IMR-90 (cell line): ENCODE measurements at regions not wholly inside any gene's neighbourhood (a gene's known extent, or its start where the extent isn't known, plus 50 kb on each side); places are given as distances from the start of the nearest gene placed in this dataset.

Source experiments
- ATAC-seq: fragments of 200-7000 bp; cut with Tn5 transposase; 2 replicates; pipeline ENCODE4 v1.9.1; 2020; ENCODE audit warnings: low read depth, mild to moderate bottlenecking, moderate library complexity
- BruUV-seq: library from RNA; stranded (reverse); fragments of 400-500 nt; replicated peaks from 2 replicates; lab custom pipeline; 2021; lab: Mats Ljungman, UMichigan
- CTCF ChIA-PET: fragments of 300-600 bp; formaldehyde crosslinking; extraction: SDS; loops from one replicate; lab custom pipeline; 2021; ENCODE audit warnings: antibody characterized with exemption; lab: Yijun Ruan, JAX
- POLR2A ChIA-PET: fragments of 300-600 bp; sonication (Branson Sonifier 250); formaldehyde crosslinking; loops from one replicate; lab custom pipeline; 2022; ENCODE audit warnings: antibody characterized with exemption; ENCODE audit not compliant: unreplicated experiment; lab: Charles Lee
- DNase-seq: peaks from one replicate; pipeline ENCODE4 v3.0.0; 2013
- H2AFZ ChIP-seq: replicated peaks from 2 replicates; pipeline ENCODE3; 2013; ENCODE audit warnings: low read length, mild to moderate bottlenecking; ENCODE audit not compliant: poor library complexity
- H2AK5ac ChIP-seq: 2 replicates; pipeline ENCODE4 v1.6.1; 2013; ENCODE audit warnings: low read depth, low read length, inconsistent platforms
- H2AK9ac ChIP-seq: replicated peaks from 2 replicates; pipeline ENCODE3; 2013; ENCODE audit warnings: mild to moderate bottlenecking, low read depth, low read length, moderate library complexity; ENCODE audit not compliant: poor library complexity
- H2BK120ac ChIP-seq: 2 replicates; pipeline ENCODE4 v1.6.1; 2013; ENCODE audit warnings: low read depth, low read length, inconsistent platforms
- H2BK15ac ChIP-seq: 3 replicates; pipeline ENCODE4 v1.6.1; 2013; ENCODE audit warnings: low read depth, low read length, inconsistent platforms
- H2BK20ac ChIP-seq: 2 replicates; pipeline ENCODE4 v1.6.1; 2013; ENCODE audit warnings: low read depth, mild to moderate bottlenecking, inconsistent platforms, low read length, moderate library complexity
- H2BK5ac ChIP-seq: 2 replicates; pipeline ENCODE4 v1.6.1; 2013; ENCODE audit warnings: mild to moderate bottlenecking, low read depth, low read length, inconsistent platforms; ENCODE audit not compliant: poor library complexity, severe bottlenecking
- H3K14ac ChIP-seq: replicated peaks from 2 replicates; pipeline ENCODE4 v1.6.1; 2013; ENCODE audit warnings: low read depth, low read length, inconsistent platforms
- H3K18ac ChIP-seq: 2 replicates; pipeline ENCODE4 v1.6.1; 2013; ENCODE audit warnings: low read depth, low read length, control low read depth
- H3K23ac ChIP-seq: 2 replicates; pipeline ENCODE4 v1.6.1; 2013; ENCODE audit warnings: low read depth, low read length, inconsistent platforms
- H3K27ac ChIP-seq: 2 replicates; pipeline ENCODE4 v1.5.1; 2013; ENCODE audit warnings: mild to moderate bottlenecking, control low read depth, low read length; ENCODE audit not compliant: insufficient read depth
- H3K27me3 ChIP-seq: 2 replicates; pipeline ENCODE4 v1.6.1; 2013; ENCODE audit warnings: low read length; ENCODE audit not compliant: control insufficient read depth, insufficient read depth
- H3K36me3 ChIP-seq: 2 replicates; pipeline ENCODE4 v1.6.1; 2013; ENCODE audit warnings: low read length, mixed read lengths; ENCODE audit not compliant: control insufficient read depth, insufficient read depth
- H3K4ac ChIP-seq: 2 replicates; pipeline ENCODE4 v1.6.1; 2013; ENCODE audit warnings: low read depth, low read length, inconsistent platforms
- H3K4me1 ChIP-seq: 2 replicates; pipeline ENCODE4 v1.6.1; 2013; ENCODE audit warnings: low read length, mixed read lengths; ENCODE audit not compliant: control insufficient read depth, insufficient read depth
- H3K4me2 ChIP-seq: 2 replicates; pipeline ENCODE4 v1.6.1; 2013; ENCODE audit warnings: low read depth, mild to moderate bottlenecking, control low read depth, low read length, moderate library complexity
- H3K4me3 ChIP-seq: 2 replicates; pipeline ENCODE4 v1.5.1; 2013; ENCODE audit warnings: low read depth, mild to moderate bottlenecking, control low read depth, low read length, moderate library complexity; ENCODE audit not compliant: insufficient read depth
- H3K56ac ChIP-seq: 2 replicates; pipeline ENCODE4 v1.6.1; 2013; ENCODE audit warnings: low read length, inconsistent platforms; ENCODE audit not compliant: insufficient read depth; ENCODE audit errors: extremely low read depth
- H3K79me1 ChIP-seq, 2 experiments: 2 replicates each; pipeline ENCODE4 v1.6.1; 2013; ENCODE audit warnings: low read length in 2 of 2, inconsistent platforms in 1 of 2, low read depth in 1 of 2
- H3K9ac ChIP-seq: 2 replicates; pipeline ENCODE4 v1.6.1; 2013; ENCODE audit warnings: low read depth, low read length, control low read depth
- H3K9me1 ChIP-seq: 2 replicates; pipeline ENCODE4 v1.6.1; 2013; ENCODE audit warnings: low read length, inconsistent platforms; ENCODE audit not compliant: insufficient read depth
- H3K9me3 ChIP-seq: 2 replicates; pipeline ENCODE4 v1.6.1; 2013; ENCODE audit warnings: low read length; ENCODE audit not compliant: control insufficient read depth, insufficient read depth
- H4K20me1 ChIP-seq: 2 replicates; pipeline ENCODE4 v1.6.1; 2013; ENCODE audit warnings: low read length, inconsistent platforms; ENCODE audit not compliant: insufficient read depth
- H4K5ac ChIP-seq: 2 replicates; pipeline ENCODE4 v1.6.1; 2013; ENCODE audit warnings: mild to moderate bottlenecking, low read depth, low read length, control low read depth
- H4K8ac ChIP-seq, 2 experiments: 2 replicates each; pipeline ENCODE4 v1.6.1; 2013; ENCODE audit warnings: low read depth in 2 of 2, low read length in 2 of 2, control low read depth in 1 of 2, inconsistent platforms in 1 of 2
- H4K91ac ChIP-seq: 2 replicates; pipeline ENCODE4 v1.6.1; 2013; ENCODE audit warnings: low read depth, low read length, inconsistent platforms; ENCODE audit not compliant: insufficient read depth
- CEBPB ChIP-seq: IDR thresholded peaks from 2 replicates; pipeline ENCODE4 v1.6.1; 2012; ENCODE audit warnings: low read depth, low read length, improper control_type of control experiment
- CHD1 ChIP-seq: IDR thresholded peaks from 2 replicates; pipeline ENCODE4 v1.6.1; 2012; ENCODE audit warnings: low read depth, low read length, improper control_type of control experiment
- CTCF ChIP-seq: conservative IDR thresholded peaks from 2 replicates; pipeline ENCODE4 v1.5.1; 2012; ENCODE audit warnings: mild to moderate bottlenecking, low read depth, low read length, improper control_type of control experiment
- ELK1 ChIP-seq: fragments of 150-350 bp; IDR thresholded peaks from 2 replicates; pipeline ENCODE4 v1.6.1; 2016; ENCODE audit warnings: low read depth, mild to moderate bottlenecking, low read length, moderate library complexity, borderline replicate concordance
- MAFK ChIP-seq: IDR thresholded peaks from 2 replicates; pipeline ENCODE4 v1.6.1; 2012; ENCODE audit warnings: low read depth, low read length, improper control_type of control experiment
- NFE2L2 ChIP-seq: fragments of 150-350 bp; IDR thresholded peaks from 2 replicates; pipeline ENCODE4 v1.6.1; 2016; ENCODE audit warnings: low read depth, mild to moderate bottlenecking, low read length
- POLR2A ChIP-seq: IDR thresholded peaks from 2 replicates; pipeline ENCODE4 v1.6.1; 2012; ENCODE audit warnings: mild to moderate bottlenecking, low read depth, low read length
- RAD21 ChIP-seq: IDR thresholded peaks from 2 replicates; pipeline ENCODE4 v1.6.1; 2012; ENCODE audit warnings: low read length, improper control_type of control experiment
- RCOR1 ChIP-seq: IDR thresholded peaks from 2 replicates; pipeline ENCODE4 v1.6.1; 2012; ENCODE audit warnings: mild to moderate bottlenecking, low read length, improper control_type of control experiment; ENCODE audit not compliant: insufficient replicate concordance
- RFX5 ChIP-seq: IDR thresholded peaks from 2 replicates; pipeline ENCODE4 v1.8.0; 2012; ENCODE audit warnings: low read depth, mild to moderate bottlenecking, low read length, moderate library complexity
- SMC3 ChIP-seq: fragments of 150-350 bp; IDR thresholded peaks from 2 replicates; pipeline ENCODE4 v1.6.1; 2016; ENCODE audit warnings: low read depth, mild to moderate bottlenecking, antibody characterized with exemption, low read length, moderate library complexity
- WGBS, 2 experiments: methylation state at CpG; one replicate each; pipeline versions ENCODE4 v1.1.5 to v1.1.7; 2013; ENCODE audit warnings: missing lambda C conversion rate in 2 of 2; ENCODE audit not compliant: insufficient read length in 1 of 2; ENCODE audit errors: extremely low coverage in 2 of 2; 5-methylcytosine and 5-hydroxymethylcytosine counted together
- dilution Hi-C: fragments of 300-500 bp; cut with HindIII; formaldehyde crosslinking; loops from one replicate; pipeline ENCODE4 v1.14.3; 2018; ENCODE audit warnings: low sequenced_read_pairs; ENCODE audit not compliant: unreplicated experiment
- in situ Hi-C: fragments of 300-500 bp; cut with MboI; formaldehyde crosslinking; loops from 3 replicates; pipeline ENCODE4 v1.14.3; 2019; ENCODE audit warnings: low sequenced_read_pairs, inconsistent platforms, mixed read lengths
- intact Hi-C: fragments of 100-400 bp; cut with micrococcal nuclease; formaldehyde crosslinking; loops from 2 replicates; pipeline ENCODE4 v1.10.0; 2022

DNA sequence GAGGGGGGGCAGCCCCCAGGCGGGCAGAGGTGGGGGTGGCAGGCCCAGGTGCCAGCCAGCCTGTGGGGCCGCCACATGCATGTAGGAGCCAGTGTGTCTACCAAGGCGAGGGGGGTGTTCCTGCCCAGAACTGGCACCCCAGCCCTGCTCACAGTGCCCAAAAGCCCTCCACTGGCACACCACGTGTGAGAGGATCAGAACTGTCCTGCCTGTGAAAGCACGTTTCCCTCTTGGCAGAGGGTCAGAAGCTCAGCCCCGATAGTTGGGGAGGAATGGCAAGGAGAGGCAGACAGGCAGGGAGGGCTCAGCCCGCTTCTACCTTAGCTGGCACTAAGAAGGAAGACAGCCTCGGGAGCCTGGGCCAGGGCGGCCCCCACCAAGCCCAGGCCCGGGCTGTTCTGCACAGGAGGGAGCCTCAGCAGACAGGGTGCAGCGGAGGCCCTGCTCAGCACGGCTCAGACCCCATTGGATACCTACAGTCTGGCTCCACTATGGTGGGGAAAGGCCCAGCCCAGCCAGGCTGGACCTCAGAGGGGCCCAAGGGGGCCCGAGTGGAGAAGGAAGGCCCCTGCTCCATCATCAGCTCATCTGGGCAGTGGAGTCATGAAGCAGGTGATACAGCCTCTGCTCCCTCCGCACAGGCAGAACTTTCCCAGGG lies 84.8 kb upstream of the LINGO1 start:
- no peak overlapping the region for H3K9ac ChIP-seq
- no peak overlapping the region for H2BK120ac ChIP-seq
- TF ChIP-seq MAFK, result no peak
- TF ChIP-seq POLR2A, result no peak
- TF ChIP-seq NFE2L2, result no peak
- no peak for TF ChIP-seq CEBPB
- TF ChIP-seq RAD21, result no peak
- no peak for TF ChIP-seq CHD1
- TF ChIP-seq CTCF, result no peak
- no peak for TF ChIP-seq RFX5
- no peak for TF ChIP-seq SMC3
- TF ChIP-seq RCOR1, result no peak
- TF ChIP-seq ELK1, result no peak
- H4K20me1 ChIP-seq, result no peaks in the 10 kb centered on the region; the same call in 1 of the 2 replicates
- no peak overlapping the region for H3K56ac ChIP-seq
- no peak overlapping the region for H3K4me3 ChIP-seq
- in situ Hi-C loops (no loop called here), intact Hi-C loops (no loop called here), dilution Hi-C loops (no loop called here)
- H2BK15ac ChIP-seq, result no peak overlapping the region
- no peaks in the 10 kb centered on the region for H3K36me3 ChIP-seq
- H3K4me2 ChIP-seq, result no peak overlapping the region
- no peak overlapping the region for H3K23ac ChIP-seq
- H3K4ac ChIP-seq, result no peak overlapping the region
- H2AFZ ChIP-seq, result no peak overlapping the region
- no TSS peak for BruUV-seq
- H3K27me3 ChIP-seq, result peaks cover 45% of the 10 kb centered on the region
- peak overlapping the region; percentile 59 for H2AK9ac ChIP-seq
- 20% methylated on average over 1 of the region's 14 CpGs; no CpG with 5 or more reads in 1 of the 2 experiments for WGBS, 2 experiments
- no peaks in the 10 kb centered on the region for H3K79me1 ChIP-seq
- H3K9me1 ChIP-seq, result no peaks in the 10 kb centered on the region
- no peak for DNase-seq
- no peak overlapping the region for H2BK5ac ChIP-seq
- H4K91ac ChIP-seq, result no peak overlapping the region
- ChIA-PET POLR2A (no interaction called here), CTCF (no interaction called here)
- no peak for ATAC-seq
- no peaks in the 10 kb centered on the region for H3K9me3 ChIP-seq
- no peak overlapping the region for H2AK5ac ChIP-seq
- H3K18ac ChIP-seq, result no peak overlapping the region
- H4K8ac ChIP-seq, result no peak overlapping the region
- no peak overlapping the region for H3K14ac ChIP-seq
- H2BK20ac ChIP-seq, result no peak overlapping the region
- no peaks in the 10 kb centered on the region for H3K4me1 ChIP-seq
- H4K5ac ChIP-seq, result no peak overlapping the region
- H3K27ac ChIP-seq, result no peak overlapping the region
